Neuronal stem cell (in vitro differentiated cells): ENCODE measurements at regions not wholly inside any gene's neighbourhood (a gene's known extent, or its start where the extent isn't known, plus 50 kb on each side); places are given as distances from the start of the nearest gene placed in this dataset.

Source experiments
- DNase-seq: peaks from one replicate; pipeline ENCODE4 v3.0.0-alpha.2; 2013; ENCODE audit warnings: low spot score
- H2AFZ ChIP-seq: one replicate; pipeline ENCODE4 v1.6.1; 2013; ENCODE audit warnings: mild to moderate bottlenecking, low read length, inconsistent platforms
- H2AK5ac ChIP-seq: 2 replicates; pipeline ENCODE4 v1.6.1; 2013; ENCODE audit warnings: low read depth, mild to moderate bottlenecking, inconsistent platforms, low read length, moderate library complexity, mixed read lengths
- H2BK120ac ChIP-seq: 2 replicates; pipeline ENCODE4 v1.6.1; 2013; ENCODE audit warnings: low read depth, mild to moderate bottlenecking, inconsistent platforms, low read length, moderate library complexity, mixed read lengths
- H2BK12ac ChIP-seq: one replicate; pipeline ENCODE4 v1.6.1; 2013; ENCODE audit warnings: low read length, inconsistent platforms
- H2BK15ac ChIP-seq: 2 replicates; pipeline ENCODE4 v1.6.1; 2013; ENCODE audit warnings: mild to moderate bottlenecking, low read length, inconsistent platforms, mixed read lengths
- H2BK5ac ChIP-seq: one replicate; pipeline ENCODE4 v1.6.1; 2013; ENCODE audit warnings: inconsistent platforms, mild to moderate bottlenecking, low read length, moderate library complexity
- H3K14ac ChIP-seq: one replicate; pipeline ENCODE4 v1.6.1; 2013; ENCODE audit warnings: low read length, inconsistent platforms
- H3K18ac ChIP-seq: 2 replicates; pipeline ENCODE4 v1.6.1; 2013; ENCODE audit warnings: low read length, inconsistent platforms
- H3K23ac ChIP-seq: 2 replicates; pipeline ENCODE4 v1.6.1; 2013; ENCODE audit warnings: low read depth, mild to moderate bottlenecking, mixed read lengths, low read length, inconsistent platforms; ENCODE audit not compliant: poor library complexity
- H3K27ac ChIP-seq: replicated peaks from 3 replicates; pipeline ENCODE4 v1.5.1; 2013; ENCODE audit warnings: low read length, inconsistent platforms
- H3K27me3 ChIP-seq, 3 experiments: 2 replicates each; pipeline ENCODE4 v1.6.1; 2013; ENCODE audit warnings: low read length in 3 of 3, mild to moderate bottlenecking in 2 of 3, inconsistent platforms in 1 of 3, low read depth in 1 of 3, mixed read lengths in 1 of 3, moderate library complexity in 1 of 3; ENCODE audit not compliant: control insufficient read depth in 3 of 3, insufficient read depth in 3 of 3
- H3K36me3 ChIP-seq, 2 donors: replicated peaks in 1 of 2; 2 replicates each; pipeline ENCODE4 v1.6.1; 2013; ENCODE audit warnings: low read length in 2 of 2; ENCODE audit not compliant: control insufficient read depth in 2 of 2, insufficient read depth in 2 of 2
- H3K4ac ChIP-seq: 2 replicates; pipeline ENCODE4 v1.6.1; 2013; ENCODE audit warnings: inconsistent platforms, mild to moderate bottlenecking, low read length, moderate library complexity
- H3K4me1 ChIP-seq, 2 donors: 1 replicate in 1 of 2; 2 replicates in 1 of 2; pipeline ENCODE4 v1.6.1; 2013; ENCODE audit warnings: low read length in 2 of 2, low read depth in 1 of 2; ENCODE audit not compliant: control insufficient read depth in 2 of 2, insufficient read depth in 1 of 2
- H3K4me2 ChIP-seq: one replicate; pipeline ENCODE4 v1.6.1; 2013; ENCODE audit warnings: mild to moderate bottlenecking, low read length, inconsistent platforms; ENCODE audit not compliant: insufficient read depth, poor library complexity, severe bottlenecking
- H3K4me3 ChIP-seq, 2 donors: 2 replicates each; pipeline ENCODE4 v1.5.1; 2013; ENCODE audit warnings: low read length in 2 of 2, mild to moderate bottlenecking in 2 of 2, inconsistent platforms in 1 of 2, moderate library complexity in 1 of 2
- H3K79me1 ChIP-seq: one replicate; pipeline ENCODE4 v1.6.1; 2013; ENCODE audit warnings: low read depth, mild to moderate bottlenecking, inconsistent platforms, low read length, moderate library complexity
- H3K9ac ChIP-seq: one replicate; pipeline ENCODE4 v1.6.1; 2013; ENCODE audit warnings: mild to moderate bottlenecking, low read depth, low read length, inconsistent platforms; ENCODE audit not compliant: poor library complexity
- H3K9me3 ChIP-seq, 2 donors: replicated peaks in 1 of 2; 2 replicates each; pipeline versions ENCODE3 to v1.6.1; 2013; ENCODE audit warnings: low read length in 2 of 2, mild to moderate bottlenecking in 2 of 2, inconsistent platforms in 1 of 2, low read depth in 1 of 2, mixed read lengths in 1 of 2, moderate library complexity in 1 of 2; ENCODE audit not compliant: control insufficient read depth in 2 of 2, insufficient read depth in 1 of 2
- H4K8ac ChIP-seq: one replicate; pipeline ENCODE4 v1.6.1; 2013; ENCODE audit warnings: low read depth, mild to moderate bottlenecking, inconsistent platforms, low read length, moderate library complexity
- H4K91ac ChIP-seq: one replicate; pipeline ENCODE4 v1.6.1; 2013; ENCODE audit warnings: low read length, low read depth, mild to moderate bottlenecking, inconsistent platforms; ENCODE audit not compliant: poor library complexity
- WGBS, 2 donors: extraction: QIAGEN DNeasy Blood & Tissue Kit; methylation state at CpG; one replicate each; pipeline ENCODE4 v1.1.7; 2013; ENCODE audit warnings: missing lambda C conversion rate in 2 of 2, mixed read lengths in 1 of 2; ENCODE audit not compliant: insufficient read length in 2 of 2, insufficient replicate concordance in 1 of 2; ENCODE audit errors: extremely low coverage in 2 of 2; 5-methylcytosine and 5-hydroxymethylcytosine counted together

DNA sequence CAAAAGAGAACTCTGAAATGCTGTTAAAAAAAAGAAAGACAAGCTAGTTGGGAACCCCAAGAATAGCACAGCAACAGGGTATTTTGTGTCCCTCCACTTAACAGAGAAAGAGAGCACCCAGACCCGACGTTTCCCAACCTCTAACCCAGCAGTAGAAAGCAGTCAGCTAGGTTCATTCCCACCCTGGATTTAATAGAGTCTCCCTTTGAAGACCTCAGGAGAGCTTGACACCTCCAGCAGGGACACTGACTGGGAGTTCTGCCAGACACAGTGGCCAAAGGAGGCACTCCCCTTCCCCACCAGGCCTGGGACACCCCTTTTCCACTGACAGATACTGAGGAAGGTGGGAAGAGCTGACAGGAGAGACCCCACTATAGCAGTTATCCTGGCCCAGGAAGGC lies 337.5 kb upstream of the MSX2 start:
- no peak overlapping the region for H3K18ac ChIP-seq
- no peak overlapping the region for H3K9ac ChIP-seq
- H3K36me3 ChIP-seq, result no peaks in the 10 kb centered on the region
- H3K4ac ChIP-seq, result no peak overlapping the region
- H3K4me3 ChIP-seq, result no peak overlapping the region
- no peaks in the 10 kb centered on the region for H3K9me3 ChIP-seq
- H3K4me1 ChIP-seq, result peaks cover 0 to 2% of the 10 kb centered on the region in 2 donors
- no peak overlapping the region for H3K23ac ChIP-seq
- H3K27ac ChIP-seq, result no peak overlapping the region
- no peak for DNase-seq
- H3K4me2 ChIP-seq, result no peak overlapping the region
- no peak overlapping the region for H2BK15ac ChIP-seq
- H4K91ac ChIP-seq, result no peak overlapping the region
- no peaks in the 10 kb centered on the region for H3K27me3 ChIP-seq
- no peak overlapping the region for H2BK12ac ChIP-seq
- no peaks in the 10 kb centered on the region for H3K79me1 ChIP-seq
- H2BK120ac ChIP-seq, result no peak overlapping the region
- WGBS, 2 donors, result no CpG with 5 or more reads among the region's 2 CpGs
- H2AK5ac ChIP-seq, result no peak overlapping the region
- H3K14ac ChIP-seq, result no peak overlapping the region
- H2BK5ac ChIP-seq, result no peak overlapping the region
- H4K8ac ChIP-seq, result no peak overlapping the region
- H2AFZ ChIP-seq, result no peak overlapping the region

- H2BK15ac ChIP-seq, result no peak overlapping the region
- H3K79me1 ChIP-seq, result no peaks in the 10 kb centered on the region
- H4K8ac ChIP-seq, result no peak overlapping the region
- H2AK5ac ChIP-seq, result no peak overlapping the region
- no peak overlapping the region for H2BK5ac ChIP-seq
- no peaks in the 10 kb centered on the region for H3K27me3 ChIP-seq
- H2AFZ ChIP-seq, result no peak overlapping the region
- no peak for DNase-seq
- H3K4me2 ChIP-seq, result no peak overlapping the region
- no peak overlapping the region for H2BK12ac ChIP-seq
- no peak overlapping the region for H3K4ac ChIP-seq
- H3K18ac ChIP-seq, result no peak overlapping the region
- no CpG with 5 or more reads among the region's 1 CpG for WGBS, 2 donors
- no peaks in the 10 kb centered on the region for H3K36me3 ChIP-seq
- H3K9ac ChIP-seq, result no peak overlapping the region
- no peak overlapping the region for H2BK120ac ChIP-seq
- no peak overlapping the region for H4K91ac ChIP-seq
- H3K9me3 ChIP-seq, result no peaks in the 10 kb centered on the region
- peaks cover 0 to 2% of the 10 kb centered on the region in 2 donors for H3K4me1 ChIP-seq
- no peak overlapping the region for H3K14ac ChIP-seq
- H3K4me3 ChIP-seq, result no peak overlapping the region
- no peak overlapping the region for H3K27ac ChIP-seq
- no peak overlapping the region for H3K23ac ChIP-seq
Observed at GRCh38 chr5:174387448-174387847, 336.9 kb upstream of the MSX2 start.

- Histone ChIP-seq H3K27me3 (no peaks in the 10 kb centered on the region), H4K8ac (no peak overlapping the region), H2BK120ac (no peak overlapping the region), H3K27ac (no peak overlapping the region), H3K9ac (no peak overlapping the region), H3K9me3 (no peaks in the 10 kb centered on the region), H3K23ac (no peak overlapping the region), H2BK5ac (no peak overlapping the region), H3K4ac (no peak overlapping the region), H2BK15ac (no peak overlapping the region), H3K4me3 (no peak overlapping the region), H2BK12ac (no peak overlapping the region), H2AFZ (no peak overlapping the region), H3K14ac (no peak overlapping the region), H3K4me1 (no peaks in the 10 kb centered on the region), H4K91ac (no peak overlapping the region), H3K4me2 (no peak overlapping the region), H3K79me1 (no peaks in the 10 kb centered on the region), H3K36me3 (no peaks in the 10 kb centered on the region), H3K18ac (no peak overlapping the region), H2AK5ac (no peak overlapping the region)
- WGBS, 2 donors, result no CpG with 5 or more reads among the region's 6 CpGs
- no peak for DNase-seq
Observed at GRCh38 chr5:174392892-174393291, 331.5 kb upstream of the MSX2 start.

DNA sequence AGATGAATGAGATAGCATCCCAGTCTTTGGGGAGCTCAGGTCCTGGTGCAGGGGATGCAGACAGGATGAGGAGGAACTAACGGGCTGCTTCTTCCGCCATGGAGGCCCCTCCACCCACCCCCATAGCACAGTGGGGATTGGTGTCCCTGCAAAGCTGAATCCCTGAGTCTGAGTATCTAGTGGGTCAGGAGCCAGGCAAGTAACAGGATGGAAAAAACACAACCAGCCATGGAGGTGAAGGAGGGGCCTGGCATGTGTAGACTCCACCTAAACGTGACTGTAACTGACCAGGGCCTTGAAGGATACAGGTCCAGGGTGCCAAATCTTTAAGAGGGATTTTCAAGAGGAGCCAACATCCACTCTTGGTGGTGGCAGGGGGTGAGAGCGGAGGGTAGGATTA lies 327.8 kb upstream of the MSX2 start:
- no peak overlapping the region for H2AK5ac ChIP-seq
- no peaks in the 10 kb centered on the region for H3K4me1 ChIP-seq
- no peak overlapping the region for H3K27ac ChIP-seq
- H3K27me3 ChIP-seq, result no peaks in the 10 kb centered on the region
- H4K91ac ChIP-seq, result no peak overlapping the region
- H4K8ac ChIP-seq, result no peak overlapping the region
- H3K23ac ChIP-seq, result no peak overlapping the region
- H2BK15ac ChIP-seq, result no peak overlapping the region
- DNase-seq, result no peak
- H3K4me3 ChIP-seq, result no peak overlapping the region
- H3K18ac ChIP-seq, result no peak overlapping the region
- no peak overlapping the region for H2BK12ac ChIP-seq
- H2BK120ac ChIP-seq, result no peak overlapping the region
- no peaks in the 10 kb centered on the region for H3K9me3 ChIP-seq
- no peak overlapping the region for H2AFZ ChIP-seq
- no peak overlapping the region for H3K4ac ChIP-seq
- H2BK5ac ChIP-seq, result no peak overlapping the region
- no peaks in the 10 kb centered on the region for H3K36me3 ChIP-seq
- H3K4me2 ChIP-seq, result no peak overlapping the region
- H3K9ac ChIP-seq, result no peak overlapping the region
- H3K79me1 ChIP-seq, result no peaks in the 10 kb centered on the region
- H3K14ac ChIP-seq, result no peak overlapping the region
- no CpG with 5 or more reads among the region's 4 CpGs for WGBS, 2 donors
